Cardiac septum (tissue), 1 donor: ENCODE measurements at regions not wholly inside any gene's neighbourhood (a gene's known extent, or its start where the extent isn't known, plus 50 kb on each side); places are given as distances from the start of the nearest gene placed in this dataset.

Experiments
- DNase-seq: peaks from one replicate; pipeline ENCODE4 v3.0.0-alpha.2; 2020; ENCODE audit warnings: low spot score
- intact Hi-C: fragments of 100-400 bp; cut with DNase I; formaldehyde crosslinking; loops from one replicate; pipeline ENCODE4 v1.14.0; 2022
- donor health status: DM: no; HTN: no; CAD: no.

DNA sequence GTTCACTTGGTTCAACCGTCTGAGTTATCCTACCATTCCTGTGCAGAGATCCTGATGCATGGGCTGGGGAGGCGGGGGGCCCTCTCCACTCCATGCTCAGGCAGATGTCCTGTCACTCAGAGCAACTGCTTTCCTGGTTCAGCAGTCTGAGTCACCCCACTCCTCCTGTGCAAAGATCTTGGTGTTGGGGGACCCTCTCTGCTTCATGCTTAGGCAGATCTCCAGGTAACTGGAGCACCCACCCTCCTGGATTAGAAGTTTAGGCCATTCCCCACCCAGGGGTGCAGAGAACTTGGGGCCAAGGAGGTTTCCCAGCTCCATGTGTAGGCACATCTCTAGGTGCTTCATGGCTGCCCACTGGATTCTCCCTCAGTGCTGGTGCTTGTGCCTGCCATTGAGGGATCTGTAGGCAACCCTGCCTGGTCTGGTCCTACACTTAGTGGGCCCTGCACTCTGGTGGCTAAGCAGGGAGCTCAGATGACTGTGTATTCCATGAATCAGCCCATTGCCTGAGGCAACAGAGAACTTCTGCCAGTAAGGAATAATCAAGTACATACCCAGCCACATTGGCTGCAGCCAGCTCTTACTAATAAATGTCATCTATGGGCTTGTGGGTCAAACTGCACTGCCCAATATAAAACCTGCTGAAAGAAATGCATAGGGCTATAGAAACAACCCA lies 465.4 kb upstream of the THBS1 start:
- intact Hi-C loops, result loop anchor here (10.0 kb wide), 1 partner anchor 209 kb away; no protein-coding TSS in a partner anchor
- no peak for DNase-seq

DNA sequence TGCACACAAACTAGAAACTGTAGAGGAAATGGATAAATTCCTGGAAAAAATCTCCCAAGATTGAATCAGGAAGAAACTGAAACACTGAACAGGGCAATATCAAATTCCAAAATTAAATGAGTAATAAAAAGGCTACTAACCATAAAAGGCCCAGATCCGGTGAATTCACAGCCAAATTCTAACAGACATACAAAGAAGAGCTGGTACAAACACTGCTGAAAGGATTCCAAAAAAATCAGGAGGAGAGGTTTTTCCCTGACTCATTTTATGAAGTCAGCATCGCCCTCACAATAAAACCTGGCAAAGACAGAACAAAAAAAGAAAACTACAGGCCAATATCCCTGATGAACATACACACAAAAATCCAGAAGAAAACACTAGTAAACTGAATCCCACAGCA lies 462.4 kb upstream of the THBS1 start:
- intact Hi-C loops, result loop anchor here (10.0 kb wide), 1 partner anchor 206 kb away; no protein-coding TSS in a partner anchor
- DNase-seq, result no peak

DNA sequence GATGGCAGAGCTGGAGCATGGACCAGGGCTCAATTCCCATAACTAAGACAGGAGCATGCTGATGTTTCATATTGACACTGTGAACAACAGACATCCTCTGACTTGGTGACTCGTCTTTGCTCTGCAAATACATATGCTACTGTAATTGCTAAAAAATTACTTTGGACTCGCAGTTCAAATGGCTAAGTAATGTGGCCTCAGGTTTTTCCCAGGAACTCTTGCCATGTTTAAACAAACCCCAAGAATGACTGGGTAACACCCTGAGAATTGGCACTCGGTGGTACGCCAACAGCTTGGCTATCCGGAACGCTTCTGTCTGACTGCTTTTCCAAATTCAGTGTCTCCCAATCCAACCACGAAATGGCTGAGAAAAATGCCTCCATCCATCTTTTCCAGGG lies 456.7 kb upstream of the THBS1 start:
- no peak for DNase-seq
- intact Hi-C loops, result loop anchor here (10.0 kb wide), 1 partner anchor 309 kb away; no protein-coding TSS in a partner anchor

DNA sequence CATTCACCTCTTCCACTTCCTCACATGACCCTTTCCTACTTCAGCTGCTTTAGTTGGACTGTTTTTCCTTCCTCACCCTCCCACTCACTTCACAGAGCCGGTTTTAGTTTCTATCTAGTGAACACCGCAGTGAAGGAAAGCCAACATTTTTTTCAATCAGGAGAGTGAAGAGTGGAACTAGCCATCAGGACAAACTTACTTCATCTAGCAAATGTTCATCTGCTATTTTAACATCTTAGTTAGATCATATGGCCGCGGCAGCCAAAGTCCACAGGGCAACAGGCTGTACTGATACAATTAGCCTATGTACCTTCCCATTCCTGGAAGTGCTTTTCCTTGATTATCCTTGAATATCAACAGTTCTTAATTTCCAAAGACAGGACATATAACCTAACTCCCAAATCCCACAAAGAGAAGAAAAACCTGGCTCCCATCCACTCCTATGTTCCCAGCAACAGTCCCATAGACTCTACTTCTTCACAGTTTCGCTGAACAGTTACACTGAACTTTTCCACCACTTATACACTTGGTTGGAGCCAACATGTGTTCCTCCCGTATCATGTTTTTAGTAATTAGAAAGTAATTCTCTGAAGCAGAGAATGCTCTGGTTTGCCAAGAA lies 456.2 kb upstream of the THBS1 start:
- intact Hi-C loops, result loop anchor here (10.0 kb wide), 1 partner anchor 310 kb away; no protein-coding TSS in a partner anchor
- no peak for DNase-seq

DNA sequence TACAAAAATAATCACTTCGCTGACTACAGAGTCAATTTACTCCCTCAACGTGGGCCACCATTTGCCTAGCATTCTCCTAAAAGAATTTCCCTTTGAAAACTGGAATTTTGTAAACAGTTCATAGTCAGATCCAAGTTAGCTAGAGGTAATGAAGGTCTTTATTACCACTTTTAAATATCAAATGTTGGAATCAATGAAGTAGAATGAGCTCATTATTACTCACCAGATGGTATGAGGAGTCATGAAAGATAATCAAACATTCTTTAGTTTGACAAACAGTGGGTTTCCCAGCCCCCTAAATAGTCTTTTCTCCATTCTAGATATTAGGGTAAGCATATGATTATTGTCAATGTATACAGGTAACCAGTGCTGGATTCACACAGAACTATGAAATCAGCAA lies 455.7 kb upstream of the THBS1 start:
- intact Hi-C loops, result loop anchor here (10.0 kb wide), 1 partner anchor 310 kb away; no protein-coding TSS in a partner anchor
- no peak for DNase-seq

DNA sequence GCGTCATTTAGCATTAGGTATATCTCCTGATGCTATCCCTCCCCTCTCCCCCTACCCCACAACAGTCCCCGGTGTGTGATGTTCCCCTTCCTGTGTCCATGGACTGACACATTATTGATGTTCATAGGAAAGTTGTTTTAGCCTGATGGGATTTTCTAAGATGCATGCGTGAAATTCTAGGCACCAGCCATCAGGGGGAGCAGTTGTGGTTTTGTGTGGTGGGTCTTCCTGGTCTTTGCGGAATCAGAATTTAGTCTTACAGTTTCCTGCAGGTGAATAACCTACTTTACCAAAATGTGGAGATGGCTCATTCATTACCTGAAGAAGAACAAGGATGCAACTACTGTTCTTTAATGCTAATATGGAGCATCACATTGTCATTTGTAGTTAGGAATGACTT lies 455.0 kb upstream of the THBS1 start:
- intact Hi-C loops, result loop anchor here (2.0 to 10.0 kb wide), 2 partner anchors 311 to 455 kb away; partner anchors contain the start of gene THBS1

DNA sequence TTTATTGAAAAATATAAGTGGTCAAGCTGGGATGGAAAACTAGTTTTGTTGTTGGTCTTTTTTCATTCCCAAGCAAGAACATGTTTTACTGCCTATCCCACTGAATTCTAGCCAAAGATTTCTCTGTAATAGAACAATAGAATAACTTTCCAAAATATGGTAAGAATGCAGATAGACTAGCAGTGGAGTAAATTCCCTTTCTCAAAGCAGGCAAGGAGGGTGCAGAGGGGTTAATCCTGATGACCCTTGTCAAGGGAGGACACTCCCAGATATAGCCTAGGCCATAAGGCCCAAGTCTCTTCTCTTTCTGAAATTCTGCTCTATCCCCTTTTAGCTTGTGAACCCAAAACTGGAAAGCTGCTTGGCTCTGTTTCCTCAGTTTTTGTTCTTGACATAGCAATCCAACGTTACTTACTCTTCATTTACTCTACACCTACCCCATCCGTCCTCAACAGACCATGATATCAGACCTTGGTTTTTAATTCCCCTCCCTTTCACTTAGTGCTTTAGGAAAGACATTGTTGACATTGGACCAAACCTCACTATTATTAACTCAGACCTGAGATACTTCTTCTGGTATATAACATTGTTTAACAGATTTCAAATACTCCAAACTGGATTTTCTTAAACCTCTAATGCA lies 453.6 kb upstream of the THBS1 start:
- DNase-seq, result no peak
- intact Hi-C loops, result loop anchor here (2.0 to 10.0 kb wide), 2 partner anchors 312 to 454 kb away; partner anchors contain the start of gene THBS1

More for the DNA sequence above, 455.0 kb upstream of the THBS1 start:
- no peak for DNase-seq

DNA sequence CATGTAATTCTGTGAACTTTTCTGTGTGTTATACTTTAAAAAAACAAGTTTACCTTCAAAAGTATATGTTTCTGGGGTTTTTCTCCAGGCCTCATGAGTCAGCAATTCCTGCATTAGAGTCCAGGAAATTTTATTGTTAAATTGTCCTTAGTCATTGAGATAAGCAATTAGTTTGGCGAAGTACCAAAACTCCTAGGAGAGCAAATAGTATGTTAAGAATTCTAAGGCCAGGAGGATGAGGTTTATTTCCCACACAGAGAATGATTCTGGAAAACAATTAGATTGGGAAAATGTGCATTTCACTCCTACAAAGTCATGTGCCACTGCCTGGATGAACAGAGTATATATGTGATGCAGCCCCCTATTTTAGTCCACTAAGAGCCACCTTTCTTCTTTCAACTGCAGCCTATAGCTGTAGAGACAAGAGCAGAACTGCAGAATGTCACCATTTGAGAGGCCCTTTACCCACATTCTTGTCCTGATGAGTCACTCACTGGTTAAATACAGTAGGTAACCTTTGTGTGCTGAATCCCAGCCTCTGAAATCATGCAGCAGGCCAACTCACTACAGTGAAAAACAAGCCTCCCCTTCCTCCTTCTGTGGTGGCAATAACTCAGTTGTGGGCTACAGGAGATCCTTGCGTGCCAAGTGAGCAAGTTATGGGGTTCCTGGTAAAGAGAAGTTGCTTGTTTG lies 452.8 kb upstream of the THBS1 start:
- DNase-seq, result no peak
- intact Hi-C loops, result loop anchor here (2.0 to 10.0 kb wide), 2 partner anchors 313 to 453 kb away; partner anchors contain the start of gene THBS1

DNA sequence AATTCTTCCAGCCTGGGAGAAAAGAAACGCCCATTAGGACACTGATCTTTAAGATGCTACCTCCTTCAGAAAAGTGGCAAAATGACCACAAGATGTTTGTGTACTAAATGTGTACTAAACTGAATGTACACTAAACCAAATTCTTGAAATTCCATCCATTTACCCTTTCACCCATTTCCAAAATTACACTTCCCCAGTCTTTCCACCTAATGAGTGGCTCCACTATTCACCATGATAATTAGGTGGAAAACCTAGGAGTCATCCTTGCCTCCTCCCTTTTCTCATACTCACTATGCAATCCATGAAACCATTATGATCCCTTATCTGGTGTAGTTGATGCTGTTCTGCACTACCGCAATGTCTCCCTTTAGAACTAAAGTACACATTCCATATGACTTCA lies 452.1 kb upstream of the THBS1 start:
- intact Hi-C loops, result loop anchor here (10.0 kb wide), 1 partner anchor 314 kb away; no protein-coding TSS in a partner anchor

DNA sequence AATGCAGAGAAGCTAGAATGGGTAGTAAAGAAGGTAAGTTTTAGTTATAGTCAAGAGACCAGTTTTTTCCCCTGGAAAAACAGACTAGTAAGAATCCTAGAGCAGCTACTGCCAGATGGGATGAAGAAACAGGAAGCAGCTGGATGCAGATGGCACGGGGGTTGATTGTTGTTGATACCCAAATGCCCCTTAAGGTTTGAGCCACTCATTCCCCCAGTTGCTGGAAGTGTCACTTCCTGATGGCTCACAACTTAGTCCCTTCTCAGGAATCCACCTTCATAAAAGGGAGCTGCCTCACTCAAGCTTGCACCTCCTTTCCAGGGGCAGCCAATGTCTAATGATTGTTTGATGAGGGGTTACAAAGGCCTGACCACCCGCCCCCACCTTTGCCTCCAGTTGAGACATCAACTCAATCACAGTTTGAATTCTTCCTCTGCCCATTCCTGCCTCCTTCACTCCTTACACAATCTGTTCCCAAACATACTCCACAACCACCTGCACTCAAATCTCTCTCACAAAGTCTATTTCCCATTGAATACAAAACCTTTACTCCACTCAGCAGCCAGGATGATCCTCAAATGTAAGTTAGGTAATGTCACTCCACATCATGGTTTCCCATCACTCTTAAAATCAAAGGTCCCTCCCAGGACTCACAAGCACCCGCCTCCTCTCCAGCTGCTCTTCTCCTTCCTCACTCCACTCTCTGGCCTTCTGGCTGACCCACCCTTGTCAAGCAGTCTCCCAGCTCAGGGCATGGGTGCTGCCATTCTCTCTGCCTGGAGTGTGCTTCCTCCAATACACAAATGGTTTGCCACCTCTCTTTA lies 450.1 kb upstream of the THBS1 start:
- intact Hi-C loops, result no loop called here
- no peak for DNase-seq

More for the DNA sequence above, 452.1 kb upstream of the THBS1 start:
- no peak for DNase-seq

DNA sequence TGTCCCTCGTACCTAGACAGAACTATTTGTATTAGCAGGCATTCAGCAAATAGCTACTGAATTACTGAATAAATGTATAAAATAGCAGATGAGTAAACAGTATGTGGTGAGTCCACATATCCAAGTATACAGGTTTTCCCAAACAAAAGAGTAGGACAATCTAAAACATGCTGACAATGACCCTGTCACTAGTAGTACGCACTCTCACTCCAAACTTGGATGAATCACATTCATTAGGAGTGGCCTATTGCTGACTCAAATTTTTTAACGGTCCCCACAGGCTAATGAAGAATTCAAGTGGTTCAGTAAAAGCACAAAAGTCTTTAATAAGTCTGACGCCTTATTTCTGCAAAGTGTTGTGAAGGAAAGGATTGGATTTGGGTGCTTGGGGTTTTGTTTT lies 449.3 kb upstream of the THBS1 start:
- no peak for DNase-seq
- intact Hi-C loops, result no loop called here

DNA sequence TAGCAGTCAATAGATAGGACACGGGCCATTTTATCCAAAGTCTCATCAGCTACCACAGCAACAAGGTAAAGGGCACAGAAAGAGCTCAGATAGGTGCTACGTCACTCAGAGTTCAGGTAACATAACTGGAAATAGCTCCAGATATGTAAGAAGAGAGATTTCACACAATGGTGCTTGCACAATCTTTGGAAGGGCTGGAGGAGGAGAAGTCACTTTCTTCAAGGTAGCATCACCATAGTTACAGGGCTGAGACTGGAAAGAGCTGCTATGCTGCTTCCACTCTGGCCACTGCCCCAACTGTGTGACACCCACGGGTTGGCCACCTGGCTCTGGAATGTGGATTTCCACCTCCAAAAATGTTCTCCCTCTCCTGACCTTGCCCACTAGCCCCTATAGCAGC lies 448.8 kb upstream of the THBS1 start:
- no peak for DNase-seq
- intact Hi-C loops, result no loop called here

DNA sequence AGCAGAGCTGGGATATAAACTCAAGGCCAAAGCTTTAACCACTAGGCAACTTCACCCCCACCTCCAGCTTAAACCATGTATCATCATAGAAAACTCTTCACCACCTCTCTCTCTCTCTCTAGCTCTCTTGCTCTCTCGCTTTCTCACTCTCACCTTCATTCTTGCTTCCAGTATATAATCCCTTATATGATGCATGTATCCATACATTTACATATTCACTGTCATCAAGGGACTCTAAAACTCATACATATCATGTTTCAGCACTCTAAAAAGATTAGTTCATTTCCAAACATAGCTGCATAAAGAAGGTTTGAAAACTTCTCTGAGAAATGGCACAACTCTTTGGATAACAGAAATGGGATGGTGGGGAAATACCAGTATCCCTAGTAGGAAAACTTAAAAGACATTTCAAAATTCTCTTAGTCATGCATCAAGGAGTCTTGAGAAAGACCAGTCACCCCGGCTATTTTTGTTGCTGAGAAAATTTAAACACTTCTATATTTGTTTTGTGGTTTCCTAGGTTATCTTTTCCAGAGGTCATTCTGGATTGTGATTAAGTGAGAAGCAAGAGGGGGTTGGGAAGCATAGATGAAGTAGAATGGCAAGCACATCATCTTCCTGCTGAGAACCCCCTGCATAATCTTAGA lies 447.8 kb upstream of the THBS1 start:
- intact Hi-C loops, result no loop called here
- DNase-seq, result no peak

DNA sequence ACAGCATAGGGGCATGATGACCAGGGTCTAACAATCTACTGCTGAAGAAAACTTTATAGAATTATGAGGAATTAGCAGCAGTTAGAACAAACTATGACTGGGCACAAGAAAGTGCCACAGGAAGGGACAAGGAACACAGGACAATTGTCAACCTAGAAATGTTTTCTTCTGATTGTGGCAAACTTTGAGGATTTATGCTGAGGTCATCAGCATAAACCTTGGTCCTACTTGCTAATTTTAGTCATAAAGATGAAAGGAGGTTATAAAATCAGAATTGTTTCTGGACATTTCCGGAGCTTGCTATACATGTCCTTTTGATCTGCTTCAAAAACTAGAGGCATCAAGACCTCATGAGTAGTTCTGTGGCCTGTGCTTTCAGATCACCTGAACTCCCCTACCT lies 446.6 kb upstream of the THBS1 start:
- intact Hi-C loops, result no loop called here

DNA sequence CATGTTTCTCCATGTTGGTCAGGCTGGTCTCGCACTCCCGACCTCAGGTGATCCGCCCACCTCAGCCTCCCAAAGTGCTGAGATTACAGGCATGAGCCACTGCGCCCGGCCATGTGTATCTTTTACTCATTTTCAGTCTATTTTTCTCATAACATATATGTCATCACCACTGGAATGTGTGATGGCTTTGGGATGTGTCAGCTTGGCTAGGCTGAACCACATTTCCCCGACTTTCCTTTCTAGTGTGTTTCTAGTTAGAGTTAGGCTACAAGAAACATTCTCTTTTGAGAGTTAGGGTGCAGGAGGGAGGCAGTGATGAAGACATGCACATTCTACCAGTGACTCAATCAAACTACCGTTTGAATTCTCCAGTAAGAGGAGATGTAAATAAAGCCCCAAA lies 444.9 kb upstream of the THBS1 start:
- DNase-seq, result no peak
- intact Hi-C loops, result no loop called here

More for the DNA sequence above, 446.6 kb upstream of the THBS1 start:
- no peak for DNase-seq

DNA sequence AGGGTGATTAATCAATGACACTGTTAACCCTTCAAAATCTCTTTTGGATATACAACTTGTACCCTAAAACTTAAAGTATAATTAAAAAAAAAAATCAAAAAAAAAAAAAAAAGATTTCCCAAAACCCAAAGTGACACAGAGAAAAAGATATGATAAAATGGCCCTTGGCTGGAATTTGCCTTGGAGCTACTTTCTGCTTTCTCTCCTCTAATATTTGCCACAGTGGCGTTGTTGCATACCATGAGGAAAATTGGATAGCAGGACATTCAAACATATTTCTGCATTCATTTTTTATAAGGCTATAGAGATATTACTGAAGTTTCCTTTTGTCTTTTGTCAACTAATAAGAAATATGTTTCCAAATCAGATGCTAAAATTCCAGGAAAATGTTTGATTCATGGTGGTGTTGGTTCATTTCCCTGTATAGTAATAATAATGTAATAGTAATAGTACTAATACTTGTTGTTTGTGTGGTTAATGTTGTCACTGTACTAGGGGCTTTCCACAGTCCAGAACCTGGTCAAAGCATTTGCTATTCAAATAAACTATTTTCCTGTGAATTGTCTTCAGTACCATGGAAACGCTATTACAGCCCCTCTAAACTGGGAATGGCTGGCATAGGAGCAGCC lies 441.3 kb upstream of the THBS1 start:
- no peak for DNase-seq

DNA sequence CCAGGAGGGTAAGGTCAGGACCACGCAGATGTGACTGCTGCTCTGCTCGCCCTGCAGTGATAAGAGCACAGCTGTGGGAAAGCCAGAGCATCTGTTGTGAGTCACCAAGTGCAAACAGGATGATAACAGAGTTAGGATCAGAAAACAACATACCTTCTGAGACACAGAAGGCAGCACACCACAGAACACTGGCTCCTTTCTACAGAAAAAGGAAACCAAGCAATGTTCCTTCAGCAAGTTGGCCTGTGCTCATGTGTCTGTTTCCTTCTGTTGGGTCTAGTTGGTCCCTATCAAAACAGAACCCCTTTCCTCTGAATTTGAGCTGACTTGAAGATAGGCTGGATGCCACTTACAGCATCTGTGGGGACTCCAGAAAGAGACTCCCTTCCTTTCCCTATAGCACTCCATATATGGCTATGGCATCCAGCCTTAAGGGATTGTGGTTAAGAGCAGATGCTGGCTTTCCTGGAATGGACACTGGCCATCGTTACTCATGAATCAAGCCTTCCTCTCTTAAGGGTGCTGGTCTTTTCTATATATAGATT lies 440.7 kb upstream of the THBS1 start:
- DNase-seq, result no peak
- intact Hi-C loops, result no loop called here

More for the DNA sequence above, 441.3 kb upstream of the THBS1 start:
- intact Hi-C loops, result no loop called here

DNA sequence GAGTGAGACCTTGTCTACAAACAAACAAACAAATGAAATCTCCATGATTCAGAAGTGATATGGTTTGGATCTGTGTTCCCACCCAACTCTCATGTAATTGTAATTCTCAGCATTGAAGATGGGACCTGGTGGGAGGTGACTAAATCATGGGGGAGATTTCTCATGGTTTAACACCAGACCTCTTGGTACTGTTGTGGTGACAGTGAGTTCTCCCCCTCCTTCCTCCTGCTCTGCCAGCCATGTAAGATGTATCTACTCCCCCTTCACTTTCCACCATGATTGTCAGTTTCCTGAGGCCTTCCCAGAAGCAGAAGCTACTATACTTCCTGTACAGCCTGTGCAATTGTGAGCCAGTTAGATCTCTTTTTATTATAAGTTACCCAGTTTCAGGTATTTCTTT lies 438.4 kb upstream of the THBS1 start:
- no peak for DNase-seq
- intact Hi-C loops, result no loop called here
